Neural progenitor cell (in vitro differentiated cells): ENCODE measurements at regions not wholly inside any gene's neighbourhood (a gene's known extent, or its start where the extent isn't known, plus 50 kb on each side); places are given as distances from the start of the nearest gene placed in this dataset.

Source experiments
- DNase-seq: peaks from one replicate; pipeline ENCODE4 v3.0.0-alpha.2; 2016; ENCODE audit warnings: low spot score
- H2AFZ ChIP-seq: fragments of 200-600 bp; sonication (generic); replicated peaks from 2 replicates; pipeline ENCODE4 v1.6.1; 2016; ENCODE audit warnings: antibody characterized with exemption
- H3F3A ChIP-seq: fragments of 200-600 bp; sonication (generic); 2 replicates; pipeline ENCODE4 v1.6.1; 2016; ENCODE audit warnings: antibody characterized with exemption, low read depth
- H3K27ac ChIP-seq: fragments of 200-600 bp; sonication (generic); 2 replicates; pipeline ENCODE4 v1.5.1; 2016; ENCODE audit warnings: mild to moderate bottlenecking
- H3K27me3 ChIP-seq: fragments of 200-600 bp; sonication (generic); 2 replicates; pipeline ENCODE4 v1.6.1; 2016; ENCODE audit warnings: mild to moderate bottlenecking, moderate library complexity
- H3K36me3 ChIP-seq: fragments of 200-600 bp; sonication (generic); 2 replicates; pipeline ENCODE4 v1.5.1; 2016
- H3K4me1 ChIP-seq: fragments of 200-600 bp; sonication (generic); 2 replicates; pipeline ENCODE4 v1.6.1; 2016; ENCODE audit warnings: mixed run types
- H3K4me2 ChIP-seq: fragments of 200-600 bp; sonication (generic); 2 replicates; pipeline ENCODE4 v1.6.1; 2016
- H3K4me3 ChIP-seq: fragments of 200-600 bp; sonication (generic); 2 replicates; pipeline ENCODE4 v1.5.1; 2016
- H3K79me2 ChIP-seq: fragments of 200-600 bp; sonication (generic); 2 replicates; pipeline ENCODE4 v1.6.1; 2016; ENCODE audit warnings: low read depth
- H3K9ac ChIP-seq: fragments of 200-600 bp; sonication (generic); 2 replicates; pipeline ENCODE4 v1.6.1; 2016
- H3K9me3 ChIP-seq: fragments of 200-600 bp; sonication (generic); 2 replicates; pipeline ENCODE4 v1.5.1; 2016; ENCODE audit warnings: low read depth
- H4K20me1 ChIP-seq: fragments of 200-600 bp; sonication (generic); 2 replicates; pipeline ENCODE4 v1.6.1; 2016; ENCODE audit warnings: low read depth
- H3K27ac Mint-ChIP-seq: 3 replicates; pipeline ENCODE4 v1.8.0; 2021; ENCODE audit warnings: mixed read lengths
- H3K27me3 Mint-ChIP-seq: 2 replicates; pipeline ENCODE4 v1.8.0; 2022; ENCODE audit warnings: low read depth, mild to moderate bottlenecking, inconsistent platforms, moderate library complexity, mixed read lengths; ENCODE audit not compliant: insufficient read depth
- H3K36me3 Mint-ChIP-seq: 3 replicates; pipeline ENCODE4 v1.8.0; 2021; ENCODE audit warnings: mixed read lengths
- H3K4me1 Mint-ChIP-seq: 3 replicates; pipeline ENCODE4 v1.8.0; 2021; ENCODE audit warnings: mixed read lengths
- H3K4me3 Mint-ChIP-seq: 3 replicates; pipeline ENCODE4 v1.8.0; 2021; ENCODE audit warnings: mild to moderate bottlenecking, moderate library complexity, mixed read lengths
- H3K9me3 Mint-ChIP-seq: 3 replicates; pipeline ENCODE4 v1.8.0; 2020; ENCODE audit warnings: mixed read lengths
- EZH2 ChIP-seq: fragments of 200-600 bp; sonication (generic); IDR thresholded peaks from 2 replicates; pipeline ENCODE4 v1.6.1; 2017; ENCODE audit warnings: antibody characterized with exemption, mild to moderate bottlenecking, moderate library complexity
- EZH2phosphoT487 ChIP-seq: fragments of 200-600 bp; sonication (generic); IDR thresholded peaks from 2 replicates; pipeline ENCODE4 v1.6.1; 2017; ENCODE audit warnings: antibody characterized with exemption
- TF ChIP-seq, protein P1 (sequence below): fragments of 200-600 bp; sonication (generic); IDR thresholded peaks from 2 replicates; pipeline ENCODE4 v1.5.1; 2017; ENCODE audit warnings: antibody characterized with exemption, mild to moderate bottlenecking

DNA sequence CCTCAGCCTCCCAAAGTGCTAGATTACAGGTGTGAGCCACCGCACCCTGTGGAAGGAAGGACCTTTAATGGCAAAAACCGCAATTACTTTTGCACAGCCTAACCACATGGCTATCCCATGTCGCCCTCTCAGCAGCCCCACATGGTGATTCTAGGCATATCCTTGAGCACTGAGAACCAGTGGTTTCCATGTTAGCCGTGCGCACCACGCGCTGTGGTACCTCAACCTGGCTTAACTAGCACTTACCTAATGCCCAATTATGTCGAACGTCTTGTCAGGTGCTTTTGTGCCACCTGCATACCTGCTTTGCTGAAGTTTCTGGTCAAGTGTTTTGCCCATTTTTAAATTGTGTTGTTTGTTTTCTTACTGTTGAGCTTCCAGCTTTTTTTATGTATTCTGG is 697.9 kb downstream of the BRD1 start:
- no peak for DNase-seq
- H3K4me3 Mint-ChIP-seq = no peak overlapping the region

DNA sequence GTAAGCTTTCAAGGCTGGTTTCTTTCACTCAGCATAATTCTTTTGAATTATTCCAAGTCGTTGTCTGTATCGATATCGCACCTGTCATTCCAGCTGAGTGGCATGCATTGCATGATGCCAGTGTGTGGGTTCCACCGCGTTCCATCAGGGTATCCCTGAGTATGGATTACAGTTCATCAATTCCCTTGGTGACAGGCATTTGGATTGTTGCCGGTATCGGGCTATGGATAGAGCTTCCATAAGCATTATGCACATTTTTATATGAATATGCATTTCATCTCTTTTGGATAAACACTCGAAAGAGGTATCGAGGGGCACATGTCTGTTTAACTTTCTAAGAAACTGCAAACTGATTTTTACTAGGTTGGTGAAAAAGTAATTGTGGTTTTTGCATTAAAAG is 698.8 kb downstream of the BRD1 start:
- Mint-ChIP-seq H3K4me3 (no peak overlapping the region), H3K27ac (no peak overlapping the region), H3K4me1 (peaks cover 5% of the 10 kb centered on the region), H3K36me3 (no peaks in the 10 kb centered on the region), H3K27me3 (peaks cover 2% of the 10 kb centered on the region), H3K9me3 (peaks cover 2% of the 10 kb centered on the region)
- no peaks in the 10 kb centered on the region for H3K27me3 ChIP-seq
- no peaks in the 10 kb centered on the region for H3K9me3 ChIP-seq
- no peak overlapping the region for H3K27ac ChIP-seq
- no peak overlapping the region for H3K9ac ChIP-seq
- no peak for DNase-seq
- no peaks in the 10 kb centered on the region for H3K36me3 ChIP-seq
- no peak overlapping the region for H2AFZ ChIP-seq
- H4K20me1 ChIP-seq = no peaks in the 10 kb centered on the region
- no peak overlapping the region for H3K4me3 ChIP-seq
- no peaks in the 10 kb centered on the region for H3F3A ChIP-seq
- H3K4me2 ChIP-seq = no peak overlapping the region
- H3K4me1 ChIP-seq = no peaks in the 10 kb centered on the region
- TF ChIP-seq, protein P1, sequence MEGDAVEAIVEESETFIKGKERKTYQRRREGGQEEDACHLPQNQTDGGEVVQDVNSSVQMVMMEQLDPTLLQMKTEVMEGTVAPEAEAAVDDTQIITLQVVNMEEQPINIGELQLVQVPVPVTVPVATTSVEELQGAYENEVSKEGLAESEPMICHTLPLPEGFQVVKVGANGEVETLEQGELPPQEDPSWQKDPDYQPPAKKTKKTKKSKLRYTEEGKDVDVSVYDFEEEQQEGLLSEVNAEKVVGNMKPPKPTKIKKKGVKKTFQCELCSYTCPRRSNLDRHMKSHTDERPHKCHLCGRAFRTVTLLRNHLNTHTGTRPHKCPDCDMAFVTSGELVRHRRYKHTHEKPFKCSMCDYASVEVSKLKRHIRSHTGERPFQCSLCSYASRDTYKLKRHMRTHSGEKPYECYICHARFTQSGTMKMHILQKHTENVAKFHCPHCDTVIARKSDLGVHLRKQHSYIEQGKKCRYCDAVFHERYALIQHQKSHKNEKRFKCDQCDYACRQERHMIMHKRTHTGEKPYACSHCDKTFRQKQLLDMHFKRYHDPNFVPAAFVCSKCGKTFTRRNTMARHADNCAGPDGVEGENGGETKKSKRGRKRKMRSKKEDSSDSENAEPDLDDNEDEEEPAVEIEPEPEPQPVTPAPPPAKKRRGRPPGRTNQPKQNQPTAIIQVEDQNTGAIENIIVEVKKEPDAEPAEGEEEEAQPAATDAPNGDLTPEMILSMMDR = no peak
- TF ChIP-seq EZH2 (no peak), EZH2phosphoT487 (no peak)
- no peaks in the 10 kb centered on the region for H3K79me2 ChIP-seq

More for the DNA sequence above, 697.9 kb downstream of the BRD1 start:
- H3K9me3 Mint-ChIP-seq = peaks cover 2% of the 10 kb centered on the region
- Histone ChIP-seq H3K27me3 (no peaks in the 10 kb centered on the region), H3K36me3 (no peaks in the 10 kb centered on the region), H3K4me3 (no peak overlapping the region), H3K4me2 (no peak overlapping the region), H3K9ac (no peak overlapping the region), H4K20me1 (no peaks in the 10 kb centered on the region), H3K27ac (no peak overlapping the region), H2AFZ (no peak overlapping the region), H3K79me2 (no peaks in the 10 kb centered on the region), H3K9me3 (no peaks in the 10 kb centered on the region), H3F3A (no peaks in the 10 kb centered on the region), H3K4me1 (no peaks in the 10 kb centered on the region)
- no peak overlapping the region for H3K27ac Mint-ChIP-seq
- peaks cover 5% of the 10 kb centered on the region for H3K4me1 Mint-ChIP-seq
- H3K27me3 Mint-ChIP-seq = no peaks in the 10 kb centered on the region
- H3K36me3 Mint-ChIP-seq = no peaks in the 10 kb centered on the region
- TF ChIP-seq, protein P1 = no peak
- TF ChIP-seq EZH2phosphoT487 (no peak), EZH2 (no peak)

DNA sequence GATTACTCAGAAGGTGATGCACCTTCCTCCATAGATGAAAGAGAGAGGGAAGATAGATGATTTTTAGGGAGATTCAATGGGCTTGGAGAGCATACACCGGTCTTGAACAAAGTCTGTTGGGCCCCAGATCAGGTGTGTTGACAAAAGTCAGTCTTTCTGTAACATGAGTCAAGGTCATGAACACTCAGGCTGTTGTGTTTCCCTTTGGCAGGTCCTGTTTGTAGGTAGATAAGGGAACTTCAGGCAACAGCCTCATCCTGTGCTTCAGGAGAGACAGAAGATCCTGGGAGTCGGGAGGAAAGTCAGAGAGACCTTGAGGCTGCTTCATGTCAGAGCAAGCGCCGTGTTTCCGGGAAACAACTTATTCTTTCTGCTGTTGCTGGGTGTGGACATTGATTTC is 703.1 kb downstream of the BRD1 start:
- Histone ChIP-seq H3K9ac (no peak overlapping the region), H3K4me2 (no peak overlapping the region), H2AFZ (no peak overlapping the region), H4K20me1 (no peaks in the 10 kb centered on the region), H3K27me3 (no peaks in the 10 kb centered on the region), H3K4me3 (no peak overlapping the region), H3K27ac (no peak overlapping the region), H3K79me2 (no peaks in the 10 kb centered on the region), H3F3A (no peaks in the 10 kb centered on the region), H3K36me3 (no peaks in the 10 kb centered on the region), H3K4me1 (peaks cover 6% of the 10 kb centered on the region), H3K9me3 (no peaks in the 10 kb centered on the region)
- H3K4me3 Mint-ChIP-seq = no peak overlapping the region
- no peak for TF ChIP-seq EZH2
- TF ChIP-seq, protein P1 = no peak
- no peak for TF ChIP-seq EZH2phosphoT487
- no peak overlapping the region for H3K27ac Mint-ChIP-seq
- no peak for DNase-seq
- H3K4me1 Mint-ChIP-seq = peaks cover 5% of the 10 kb centered on the region
- H3K27me3 Mint-ChIP-seq = peaks cover 9% of the 10 kb centered on the region
- no peaks in the 10 kb centered on the region for H3K36me3 Mint-ChIP-seq
- peaks cover 2% of the 10 kb centered on the region for H3K9me3 Mint-ChIP-seq
